ENCODE measurements at regions not wholly inside any gene's neighbourhood (a gene's known extent, or its start where the extent isn't known, plus 50 kb on each side); places are given as distances from the start of the nearest gene placed in this dataset.
"Not testable (repeated sequence)": the region's sequence is repeated elsewhere in the genome, so short reads cannot be mapped to it uniquely, and the experiment has no call there.

DNA sequence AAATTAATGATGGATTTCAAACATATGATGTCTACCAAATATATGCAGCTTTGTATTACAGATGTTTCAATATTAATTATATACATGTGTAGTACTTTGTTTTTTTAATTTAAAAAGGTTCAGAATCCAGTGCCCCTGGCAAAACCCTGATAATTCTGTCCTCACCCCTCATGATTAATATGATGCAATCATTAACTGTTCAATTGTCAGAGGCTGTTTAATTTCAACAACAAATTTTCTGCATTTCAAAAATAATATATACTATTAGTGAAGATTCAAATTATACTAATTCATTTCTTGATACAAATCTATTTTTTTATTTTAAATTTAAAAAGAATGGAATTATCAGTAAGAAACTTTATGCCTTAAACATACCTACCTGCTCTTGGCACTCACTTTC is 162.6 kb downstream of the HHIPL2 start:
- no peaks in the 10 kb centered on the region for H3K9me3 ChIP-seq (ENCODE audit: control insufficient read depth in 2 of 2, low read length in 2 of 2)
- no peaks in the 10 kb centered on the region for H3K4me1 ChIP-seq (ENCODE audit: control insufficient read depth, insufficient read depth, low read length)
- H3K27me3 ChIP-seq (ENCODE audit: control insufficient read depth in 1 of 2, insufficient read depth in 2 of 2, low read length in 2 of 2), result no peaks in the 10 kb centered on the region
- no peak overlapping the region for H3K27ac ChIP-seq (ENCODE audit: low read length)
- H3K9ac ChIP-seq (ENCODE audit: low read length in 2 of 2), result no peak overlapping the region
- no peak overlapping the region for H3K4me3 ChIP-seq (ENCODE audit: low read length in 2 of 2)
- no peaks in the 10 kb centered on the region for H3K36me3 ChIP-seq (ENCODE audit: control insufficient read depth in 2 of 2, insufficient read depth in 2 of 2, low read length in 2 of 2)

DNA sequence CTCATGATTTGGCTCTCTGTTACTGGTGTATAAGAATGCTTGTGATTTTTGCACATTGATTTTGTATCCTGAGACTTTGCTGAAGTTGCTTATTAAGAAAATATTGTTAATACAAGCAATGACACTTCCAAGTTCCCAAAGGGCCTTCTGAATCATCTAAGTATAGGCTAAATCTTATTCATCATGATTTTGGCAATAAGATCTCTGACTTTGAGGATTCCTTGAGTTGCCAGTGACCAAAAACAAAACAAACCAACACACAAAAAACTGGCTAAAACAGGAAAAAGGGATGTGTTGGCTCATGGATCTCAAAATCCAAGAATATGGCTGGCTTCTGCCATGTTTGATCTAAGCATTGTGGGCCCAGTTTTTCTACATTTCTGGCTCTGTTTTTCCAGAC is 163.4 kb downstream of the HHIPL2 start:
- Histone ChIP-seq H3K4me1 (ENCODE audit: control insufficient read depth, insufficient read depth, low read length) (no peaks in the 10 kb centered on the region), H3K4me3 (ENCODE audit: low read length in 2 of 2) (no peak overlapping the region), H3K27me3 (ENCODE audit: control insufficient read depth in 1 of 2, insufficient read depth in 2 of 2, low read length in 2 of 2) (no peaks in the 10 kb centered on the region), H3K9ac (ENCODE audit: low read length in 2 of 2) (no peak overlapping the region), H3K9me3 (ENCODE audit: control insufficient read depth in 2 of 2, low read length in 2 of 2) (no peaks in the 10 kb centered on the region), H3K27ac (ENCODE audit: low read length) (no peak overlapping the region), H3K36me3 (ENCODE audit: control insufficient read depth in 2 of 2, insufficient read depth in 2 of 2, low read length in 2 of 2) (no peaks in the 10 kb centered on the region)

DNA sequence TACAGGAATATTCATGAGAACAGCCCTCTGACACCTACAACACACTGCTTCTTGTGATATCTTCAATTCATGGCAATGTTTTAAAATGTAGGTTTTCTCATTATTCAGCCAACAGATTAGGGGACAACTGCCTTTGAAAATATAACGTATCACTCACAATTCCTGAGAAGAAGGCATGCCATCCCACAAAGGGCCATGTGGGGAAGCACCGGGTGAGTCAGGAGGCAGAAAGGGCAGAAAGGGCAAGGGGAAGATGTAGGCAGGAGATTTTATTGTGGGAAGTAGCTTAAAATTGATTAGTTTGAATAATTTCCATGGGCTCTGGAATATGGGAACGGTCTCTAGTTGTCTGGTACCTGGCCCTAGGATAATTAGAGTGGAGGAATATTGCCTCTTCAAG is 165.7 kb downstream of the HHIPL2 start:
- Histone ChIP-seq H3K4me1 (ENCODE audit: control insufficient read depth, insufficient read depth, low read length) (no peaks in the 10 kb centered on the region), H3K36me3 (ENCODE audit: control insufficient read depth in 2 of 2, insufficient read depth in 2 of 2, low read length in 2 of 2) (no peaks in the 10 kb centered on the region), H3K27ac (ENCODE audit: low read length) (no peak overlapping the region), H3K9ac (ENCODE audit: low read length in 2 of 2) (no peak overlapping the region), H3K27me3 (ENCODE audit: control insufficient read depth in 1 of 2, insufficient read depth in 2 of 2, low read length in 2 of 2) (no peaks in the 10 kb centered on the region), H3K9me3 (ENCODE audit: control insufficient read depth in 2 of 2, low read length in 2 of 2) (no peaks in the 10 kb centered on the region), H3K4me3 (ENCODE audit: low read length in 2 of 2) (no peak overlapping the region)

DNA sequence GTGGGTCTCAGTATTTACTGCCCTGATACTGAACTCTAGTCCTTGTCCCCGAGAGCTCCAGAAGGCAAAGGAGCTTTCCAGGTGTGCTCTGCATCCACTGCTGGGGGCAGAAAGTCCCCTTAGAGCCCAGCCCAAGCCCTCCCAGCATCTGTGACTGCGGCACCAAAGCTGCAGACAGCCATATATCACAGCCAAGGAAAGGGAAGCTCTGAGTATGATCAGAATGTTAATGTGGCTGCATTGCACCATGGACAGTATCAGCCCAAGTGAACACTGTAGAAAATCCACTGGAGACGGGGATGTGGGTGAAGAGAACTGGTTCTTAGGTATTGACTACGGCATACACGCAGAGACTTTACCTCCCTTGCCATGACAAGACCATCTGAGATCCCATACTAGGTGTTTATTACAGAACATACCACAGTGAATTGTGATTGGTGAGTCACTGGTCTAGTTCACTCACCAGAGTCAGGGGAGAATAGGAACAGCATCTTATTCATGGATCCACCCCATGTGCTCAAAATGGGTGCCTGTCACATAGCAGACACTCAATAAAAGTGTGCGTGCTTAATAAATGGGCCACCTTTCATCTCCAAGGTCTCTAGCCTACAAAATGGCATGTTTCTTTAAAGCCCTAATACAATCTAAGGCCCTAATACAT is 170.3 kb downstream of the HHIPL2 start:
- H3K9ac ChIP-seq (ENCODE audit: low read length in 2 of 2), result no peak overlapping the region
- H3K9me3 ChIP-seq (ENCODE audit: control insufficient read depth in 2 of 2, low read length in 2 of 2), result no peaks in the 10 kb centered on the region
- H3K27me3 ChIP-seq (ENCODE audit: control insufficient read depth in 1 of 2, insufficient read depth in 2 of 2, low read length in 2 of 2), result no peaks in the 10 kb centered on the region
- H3K27ac ChIP-seq (ENCODE audit: low read length), result no peak overlapping the region
- H3K4me3 ChIP-seq (ENCODE audit: low read length in 2 of 2), result no peak overlapping the region
- no peaks in the 10 kb centered on the region for H3K36me3 ChIP-seq (ENCODE audit: control insufficient read depth in 2 of 2, insufficient read depth in 2 of 2, low read length in 2 of 2)
- H3K4me1 ChIP-seq (ENCODE audit: control insufficient read depth, insufficient read depth, low read length), result no peaks in the 10 kb centered on the region

DNA sequence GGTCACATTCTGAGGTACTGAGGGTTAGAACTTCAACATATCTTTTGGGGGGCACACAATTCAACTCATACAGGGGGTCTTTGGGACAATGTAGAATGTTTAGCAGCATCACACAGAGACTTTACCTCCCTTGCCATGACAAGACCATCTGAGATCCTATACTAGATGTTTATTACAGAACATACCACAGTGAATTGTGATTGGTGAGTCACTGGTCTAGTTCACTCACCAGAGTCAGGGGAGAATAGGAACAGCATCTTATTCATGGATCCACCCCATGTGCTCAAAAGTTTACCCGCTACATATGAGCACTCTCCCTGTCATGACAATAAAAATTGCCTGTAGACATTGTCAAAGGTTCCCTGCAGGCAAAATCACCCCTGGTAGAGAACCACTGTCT is 171.1 kb downstream of the HHIPL2 start:
- not testable (repeated sequence) for H3K9me3 ChIP-seq (ENCODE audit: control insufficient read depth in 2 of 2, low read length in 2 of 2); H3K36me3 ChIP-seq (ENCODE audit: control insufficient read depth in 2 of 2, insufficient read depth in 2 of 2, low read length in 2 of 2); H3K4me3 ChIP-seq (ENCODE audit: low read length in 2 of 2); H3K27me3 ChIP-seq (ENCODE audit: control insufficient read depth in 1 of 2, insufficient read depth in 2 of 2, low read length in 2 of 2); H3K4me1 ChIP-seq (ENCODE audit: control insufficient read depth, insufficient read depth, low read length); H3K27ac ChIP-seq (ENCODE audit: low read length); H3K9ac ChIP-seq (ENCODE audit: low read length in 2 of 2)

DNA sequence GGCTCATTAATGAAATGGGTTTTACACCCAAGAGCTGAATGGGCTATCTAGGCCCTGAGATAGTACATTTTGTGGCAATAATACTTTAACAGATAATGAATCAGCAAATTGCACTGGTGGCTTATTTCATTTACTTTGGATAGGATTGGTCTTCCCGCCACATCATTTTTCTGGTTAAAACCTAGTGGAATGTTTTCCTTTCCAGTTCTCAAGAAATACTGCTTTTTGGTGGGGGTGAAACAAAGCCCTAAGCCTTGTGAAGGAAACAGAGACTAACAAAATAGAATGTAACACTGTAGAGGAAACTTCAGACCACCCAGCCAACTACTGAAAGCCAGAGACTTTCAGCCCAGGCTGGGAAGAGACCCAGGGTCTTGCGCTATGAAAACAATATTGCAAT is 172.2 kb downstream of the HHIPL2 start:
- Histone ChIP-seq H3K36me3 (ENCODE audit: control insufficient read depth in 2 of 2, insufficient read depth in 2 of 2, low read length in 2 of 2) (no peaks in the 10 kb centered on the region), H3K9me3 (ENCODE audit: control insufficient read depth in 2 of 2, low read length in 2 of 2) (no peaks in the 10 kb centered on the region), H3K27ac (ENCODE audit: low read length) (no peak overlapping the region), H3K4me3 (ENCODE audit: low read length in 2 of 2) (no peak overlapping the region), H3K27me3 (ENCODE audit: control insufficient read depth in 1 of 2, insufficient read depth in 2 of 2, low read length in 2 of 2) (peaks cover 0 to 2% of the 10 kb centered on the region in 2 donors), H3K4me1 (ENCODE audit: control insufficient read depth, insufficient read depth, low read length) (no peaks in the 10 kb centered on the region), H3K9ac (ENCODE audit: low read length in 2 of 2) (no peak overlapping the region)

DNA sequence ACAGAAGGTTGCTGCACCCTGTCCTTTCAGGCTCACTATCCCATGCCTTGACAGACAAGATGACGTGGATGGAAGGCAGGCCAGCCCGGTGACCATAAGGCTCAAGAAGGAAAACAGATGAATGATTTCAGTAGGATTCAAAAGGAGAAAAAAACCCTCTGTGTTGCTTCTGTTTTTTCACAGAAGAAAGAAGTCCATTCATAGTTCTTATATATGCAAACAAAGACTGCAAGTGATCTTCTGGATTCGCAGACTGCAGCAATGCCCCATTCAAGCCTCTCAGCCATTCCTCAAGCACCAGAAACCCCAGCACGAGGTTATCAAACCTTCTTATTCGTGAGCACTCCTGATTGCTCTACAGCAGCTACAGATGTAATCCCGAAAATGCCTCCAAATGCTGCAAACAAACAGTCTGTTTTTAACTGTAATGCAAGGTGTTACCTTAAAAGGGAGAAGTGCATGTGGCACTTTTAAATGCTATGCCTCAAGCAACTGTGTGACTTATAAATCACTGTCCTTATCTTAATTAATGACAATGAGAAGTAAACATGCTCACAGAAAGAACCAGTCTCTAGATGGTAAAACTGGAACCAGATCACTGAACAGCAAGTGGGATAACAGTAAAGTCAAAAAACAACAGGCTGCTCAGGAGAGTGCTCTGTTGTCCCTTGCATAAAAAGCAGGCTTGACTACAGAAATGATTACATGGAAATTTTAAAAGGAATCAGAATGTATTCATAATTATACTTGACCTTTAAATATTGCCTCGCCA is 173.9 kb downstream of the HHIPL2 start:
- no peaks in the 10 kb centered on the region for H3K36me3 ChIP-seq (ENCODE audit: control insufficient read depth in 2 of 2, insufficient read depth in 2 of 2, low read length in 2 of 2)
- no peaks in the 10 kb centered on the region for H3K9me3 ChIP-seq (ENCODE audit: control insufficient read depth in 2 of 2, low read length in 2 of 2)
- H3K4me3 ChIP-seq (ENCODE audit: low read length in 2 of 2), result no peak overlapping the region
- no peak overlapping the region for H3K9ac ChIP-seq (ENCODE audit: low read length in 2 of 2)
- H3K27me3 ChIP-seq (ENCODE audit: control insufficient read depth in 1 of 2, insufficient read depth in 2 of 2, low read length in 2 of 2), result peaks cover 0 to 2% of the 10 kb centered on the region in 2 donors
- no peaks in the 10 kb centered on the region for H3K4me1 ChIP-seq (ENCODE audit: control insufficient read depth, insufficient read depth, low read length)
- H3K27ac ChIP-seq (ENCODE audit: low read length), result no peak overlapping the region

DNA sequence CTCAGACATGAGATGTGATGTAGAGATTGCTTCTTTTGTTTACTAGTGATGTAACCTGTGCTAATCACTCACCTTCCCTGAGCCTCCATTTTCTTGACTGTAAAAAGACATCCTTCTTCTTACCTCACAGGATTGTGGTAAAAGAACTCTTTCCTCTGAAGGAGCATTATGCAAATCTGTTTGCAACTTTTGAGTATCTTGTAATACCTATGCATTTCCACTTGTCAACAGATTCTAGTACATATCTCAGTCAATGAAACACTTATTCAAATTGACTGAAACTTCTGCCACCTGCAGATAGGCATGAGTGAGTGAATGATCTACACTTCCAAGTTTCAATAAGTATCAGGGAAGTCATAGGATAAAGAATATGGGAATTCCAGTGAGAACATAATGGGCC is 174.7 kb downstream of the HHIPL2 start:
- Histone ChIP-seq H3K9ac (ENCODE audit: low read length in 2 of 2) (no peak overlapping the region), H3K36me3 (ENCODE audit: control insufficient read depth in 2 of 2, insufficient read depth in 2 of 2, low read length in 2 of 2) (no peaks in the 10 kb centered on the region), H3K4me1 (ENCODE audit: control insufficient read depth, insufficient read depth, low read length) (no peaks in the 10 kb centered on the region), H3K4me3 (ENCODE audit: low read length in 2 of 2) (no peak overlapping the region), H3K27me3 (ENCODE audit: control insufficient read depth in 1 of 2, insufficient read depth in 2 of 2, low read length in 2 of 2) (peaks cover 0 to 2% of the 10 kb centered on the region in 2 donors), H3K9me3 (ENCODE audit: control insufficient read depth in 2 of 2, low read length in 2 of 2) (no peaks in the 10 kb centered on the region), H3K27ac (ENCODE audit: low read length) (no peak overlapping the region)

DNA sequence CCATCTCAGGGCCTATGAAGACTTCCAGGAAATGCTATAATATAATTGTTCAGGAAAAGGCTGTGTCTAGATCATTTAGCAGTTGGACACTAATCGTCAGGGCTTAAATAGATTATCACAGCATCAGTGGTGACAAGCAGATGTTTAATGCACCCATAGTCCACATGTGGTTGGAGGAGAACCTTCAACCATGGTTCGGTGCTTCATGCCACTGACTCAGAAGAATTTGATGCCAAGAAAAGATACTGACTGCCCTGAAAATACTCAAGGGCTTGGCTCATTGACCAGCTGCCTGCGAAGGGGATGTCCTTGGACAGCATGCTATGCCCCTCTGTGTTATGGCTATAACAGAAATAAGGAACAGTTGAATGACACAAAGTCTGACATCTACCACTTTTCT is 175.7 kb downstream of the HHIPL2 start:
- Histone ChIP-seq H3K9ac (ENCODE audit: low read length in 2 of 2) (no peak overlapping the region), H3K27me3 (ENCODE audit: control insufficient read depth in 1 of 2, insufficient read depth in 2 of 2, low read length in 2 of 2) (peaks cover 0 to 2% of the 10 kb centered on the region in 2 donors), H3K9me3 (ENCODE audit: control insufficient read depth in 2 of 2, low read length in 2 of 2) (no peaks in the 10 kb centered on the region), H3K4me3 (ENCODE audit: low read length in 2 of 2) (no peak overlapping the region), H3K36me3 (ENCODE audit: control insufficient read depth in 2 of 2, insufficient read depth in 2 of 2, low read length in 2 of 2) (no peaks in the 10 kb centered on the region), H3K4me1 (ENCODE audit: control insufficient read depth, insufficient read depth, low read length) (no peaks in the 10 kb centered on the region), H3K27ac (ENCODE audit: low read length) (no peak overlapping the region)

DNA sequence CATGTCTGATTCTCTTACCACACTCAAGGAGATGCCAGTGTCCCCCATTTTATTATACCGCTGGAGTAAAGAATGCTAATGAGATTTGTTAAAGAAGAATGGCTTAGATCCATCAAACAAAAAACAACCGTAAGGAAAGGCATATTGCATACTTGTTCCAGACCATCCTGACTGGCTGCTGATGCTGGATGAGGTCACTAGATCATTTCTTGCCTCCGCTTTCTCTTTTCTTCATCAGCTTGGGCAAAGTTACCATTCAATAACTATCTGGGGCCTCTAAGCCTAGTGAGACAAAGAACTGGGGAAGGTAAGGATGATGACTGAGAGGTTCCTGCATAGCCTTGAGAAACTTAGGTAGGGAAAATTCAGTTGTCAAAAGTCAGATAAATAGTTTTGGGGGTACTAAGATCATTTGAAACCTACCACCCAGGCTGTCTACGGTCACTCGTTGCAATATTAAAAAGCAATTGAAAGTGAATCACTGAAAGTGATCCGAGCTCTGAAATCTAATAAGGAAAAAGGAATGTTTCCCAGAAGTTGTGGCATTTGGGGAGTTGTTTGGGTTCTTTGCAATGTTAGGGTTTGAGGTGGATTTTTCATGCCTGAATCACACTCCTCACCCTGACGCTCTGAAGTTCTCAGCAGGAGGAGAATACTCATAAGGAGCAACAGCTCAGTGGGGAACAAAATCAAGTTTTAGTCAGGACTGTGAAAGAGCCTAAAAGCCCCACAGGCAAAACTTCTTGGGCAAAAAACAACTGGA is 176.8 kb downstream of the HHIPL2 start:
- Histone ChIP-seq H3K9me3 (ENCODE audit: control insufficient read depth in 2 of 2, low read length in 2 of 2) (no peaks in the 10 kb centered on the region), H3K4me3 (ENCODE audit: low read length in 2 of 2) (no peak overlapping the region), H3K4me1 (ENCODE audit: control insufficient read depth, insufficient read depth, low read length) (no peaks in the 10 kb centered on the region), H3K36me3 (ENCODE audit: control insufficient read depth in 2 of 2, insufficient read depth in 2 of 2, low read length in 2 of 2) (no peaks in the 10 kb centered on the region), H3K9ac (ENCODE audit: low read length in 2 of 2) (no peak overlapping the region), H3K27me3 (ENCODE audit: control insufficient read depth in 1 of 2, insufficient read depth in 2 of 2, low read length in 2 of 2) (peaks cover 0 to 2% of the 10 kb centered on the region in 2 donors), H3K27ac (ENCODE audit: low read length) (no peak overlapping the region)

All from stomach smooth muscle (tissue), 2 donors.